Loucy (cell line): ENCODE measurements at regions not wholly inside any gene's neighbourhood (a gene's known extent, or its start where the extent isn't known, plus 50 kb on each side); places are given as distances from the start of the nearest gene placed in this dataset.
A peak's percentile ranks its signal among the peaks of the same experiment; 100 is the strongest.

ENCODE experiments used
- H2AFZ ChIP-seq: fragments of 200-600 bp; sonication (generic); 2 replicates; pipeline ENCODE4 v1.6.0; 2016; ENCODE audit warnings: antibody characterized with exemption, mild to moderate bottlenecking, low read length, moderate library complexity
- H3F3A ChIP-seq: fragments of 200-600 bp; 2 replicates; pipeline ENCODE4 v1.6.0; 2016; ENCODE audit warnings: antibody characterized with exemption, low read depth, mild to moderate bottlenecking
- H3K27me3 ChIP-seq: fragments of 200-600 bp; sonication (generic); 2 replicates; pipeline ENCODE4 v1.6.1; 2014; ENCODE audit warnings: low read length, mild to moderate bottlenecking; ENCODE audit not compliant: insufficient read depth, poor library complexity, severe bottlenecking
- H3K36me3 ChIP-seq: fragments of 200-600 bp; sonication (generic); 2 replicates; pipeline ENCODE4 v1.6.1; 2016; ENCODE audit warnings: low read length; ENCODE audit not compliant: insufficient read depth
- H3K4me1 ChIP-seq: fragments of 200-600 bp; sonication (generic); 2 replicates; pipeline ENCODE4 v1.5.1; 2014; ENCODE audit warnings: low read length, mild to moderate bottlenecking; ENCODE audit not compliant: insufficient read depth, poor library complexity, severe bottlenecking
- H3K4me2 ChIP-seq: fragments of 200-600 bp; sonication (generic); 2 replicates; pipeline ENCODE4 v1.6.0; 2014; ENCODE audit warnings: antibody characterized with exemption, low read length, low read depth, mild to moderate bottlenecking; ENCODE audit not compliant: poor library complexity, severe bottlenecking
- H3K4me3 ChIP-seq: fragments of 200-600 bp; sonication (generic); 2 replicates; pipeline ENCODE4 v1.5.1; 2014; ENCODE audit warnings: low read length, mild to moderate bottlenecking, mixed read lengths; ENCODE audit not compliant: poor library complexity, severe bottlenecking
- H3K79me2 ChIP-seq: fragments of 200-600 bp; sonication (generic); 2 replicates; pipeline ENCODE4 v1.6.1; 2014; ENCODE audit warnings: low read length; ENCODE audit not compliant: insufficient read depth
- H3K9ac ChIP-seq: fragments of 200-600 bp; sonication (generic); 2 replicates; pipeline ENCODE4 v1.6.0; 2014; ENCODE audit warnings: mild to moderate bottlenecking, low read depth, low read length, moderate library complexity; ENCODE audit not compliant: poor library complexity, severe bottlenecking
- H3K9me2 ChIP-seq: fragments of 200-600 bp; sonication (generic); replicated peaks from 2 replicates; pipeline ENCODE4 v1.6.1; 2016; ENCODE audit warnings: low read depth, low read length, mixed read lengths
- H3K9me3 ChIP-seq: fragments of 200-600 bp; sonication (generic); 2 replicates; pipeline ENCODE4 v1.6.1; 2014; ENCODE audit warnings: mild to moderate bottlenecking, antibody characterized with exemption, low read length, low read depth; ENCODE audit not compliant: insufficient read depth
- H4K20me1 ChIP-seq: fragments of 200-600 bp; sonication (generic); 2 replicates; pipeline ENCODE4 v1.6.0; 2014; ENCODE audit warnings: antibody characterized with exemption, low read length, mild to moderate bottlenecking; ENCODE audit not compliant: insufficient read depth, poor library complexity, severe bottlenecking
- EZH2phosphoT487 ChIP-seq: fragments of 200-600 bp; IDR thresholded peaks from 2 replicates; pipeline ENCODE4 v1.6.1; 2018; ENCODE audit warnings: antibody characterized with exemption, mild to moderate bottlenecking, moderate library complexity, borderline replicate concordance
- TF ChIP-seq, protein P1 (sequence below): fragments of 200-600 bp; sonication (generic); conservative IDR thresholded peaks from 2 replicates; pipeline ENCODE4 v1.5.1; 2014; ENCODE audit warnings: mild to moderate bottlenecking, antibody characterized with exemption, low read length

GRCh38 chr13:50611117-50611781 is 232.2 kb downstream of the DLEU7 start:
- no peaks in the 10 kb centered on the region for H3K9me3 ChIP-seq
- TF ChIP-seq EZH2phosphoT487 = no peak
- TF ChIP-seq, protein P1, sequence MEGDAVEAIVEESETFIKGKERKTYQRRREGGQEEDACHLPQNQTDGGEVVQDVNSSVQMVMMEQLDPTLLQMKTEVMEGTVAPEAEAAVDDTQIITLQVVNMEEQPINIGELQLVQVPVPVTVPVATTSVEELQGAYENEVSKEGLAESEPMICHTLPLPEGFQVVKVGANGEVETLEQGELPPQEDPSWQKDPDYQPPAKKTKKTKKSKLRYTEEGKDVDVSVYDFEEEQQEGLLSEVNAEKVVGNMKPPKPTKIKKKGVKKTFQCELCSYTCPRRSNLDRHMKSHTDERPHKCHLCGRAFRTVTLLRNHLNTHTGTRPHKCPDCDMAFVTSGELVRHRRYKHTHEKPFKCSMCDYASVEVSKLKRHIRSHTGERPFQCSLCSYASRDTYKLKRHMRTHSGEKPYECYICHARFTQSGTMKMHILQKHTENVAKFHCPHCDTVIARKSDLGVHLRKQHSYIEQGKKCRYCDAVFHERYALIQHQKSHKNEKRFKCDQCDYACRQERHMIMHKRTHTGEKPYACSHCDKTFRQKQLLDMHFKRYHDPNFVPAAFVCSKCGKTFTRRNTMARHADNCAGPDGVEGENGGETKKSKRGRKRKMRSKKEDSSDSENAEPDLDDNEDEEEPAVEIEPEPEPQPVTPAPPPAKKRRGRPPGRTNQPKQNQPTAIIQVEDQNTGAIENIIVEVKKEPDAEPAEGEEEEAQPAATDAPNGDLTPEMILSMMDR = no peak
- H3K4me2 ChIP-seq = peak overlapping the region; percentile 49
- H3K4me3 ChIP-seq = no peak overlapping the region
- peaks cover 3% of the 10 kb centered on the region; the same call in 1 of the 2 replicates for H3K79me2 ChIP-seq
- H2AFZ ChIP-seq = no peak overlapping the region
- no peaks in the 10 kb centered on the region for H4K20me1 ChIP-seq
- H3K27me3 ChIP-seq = no peaks in the 10 kb centered on the region
- H3F3A ChIP-seq = no peaks in the 10 kb centered on the region
- H3K9me2 ChIP-seq = no peaks in the 10 kb centered on the region
- peak overlapping the region; percentile 1 for H3K9ac ChIP-seq
- no peaks in the 10 kb centered on the region for H3K36me3 ChIP-seq
- peaks cover 48% of the 10 kb centered on the region for H3K4me1 ChIP-seq

DNA sequence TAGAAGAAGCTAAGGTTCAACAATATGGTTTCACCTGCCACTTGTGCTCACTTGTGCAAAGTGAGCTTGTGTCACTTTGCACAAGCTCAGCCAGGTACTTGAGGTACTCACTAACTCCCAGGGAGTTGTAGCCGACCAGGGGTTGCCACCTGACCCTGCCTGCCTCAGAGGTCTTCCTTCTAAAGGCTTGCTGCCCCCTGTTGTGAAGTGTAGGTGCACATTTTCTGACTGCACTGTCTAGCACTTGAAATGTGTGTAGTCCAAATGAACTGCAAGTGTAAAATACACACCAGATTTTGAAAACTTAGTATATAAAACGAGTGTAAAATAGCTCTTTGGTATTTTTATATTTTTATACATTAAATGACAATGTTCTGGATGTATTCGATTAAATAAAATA is 230.8 kb downstream of the DLEU7 start:
- H3F3A ChIP-seq = peaks cover 6% of the 10 kb centered on the region; the same call in 1 of the 2 replicates
- peaks cover 3% of the 10 kb centered on the region; the same call in 1 of the 2 replicates for H3K79me2 ChIP-seq
- H3K9me3 ChIP-seq = no peaks in the 10 kb centered on the region
- no peaks in the 10 kb centered on the region for H3K36me3 ChIP-seq
- TF ChIP-seq, protein P1 = peak; percentile 67
- TF ChIP-seq EZH2phosphoT487 = no peak
- H3K4me1 ChIP-seq = peaks cover 63% of the 10 kb centered on the region
- H3K27me3 ChIP-seq = no peaks in the 10 kb centered on the region
- H3K9me2 ChIP-seq = no peaks in the 10 kb centered on the region
- H3K4me2 ChIP-seq = no peak overlapping the region
- H2AFZ ChIP-seq = no peak overlapping the region
- H4K20me1 ChIP-seq = no peaks in the 10 kb centered on the region
- no peak overlapping the region for H3K4me3 ChIP-seq
- H3K9ac ChIP-seq = no peak overlapping the region

GRCh38 chr13:50613356-50613831 is 230.1 kb downstream of the DLEU7 start:
- H3K4me2 ChIP-seq = no peak overlapping the region
- H3F3A ChIP-seq = peaks cover 6% of the 10 kb centered on the region; the same call in 1 of the 2 replicates
- H3K9me3 ChIP-seq = no peaks in the 10 kb centered on the region
- peaks cover 70% of the 10 kb centered on the region for H3K4me1 ChIP-seq
- TF ChIP-seq, protein P1 = no peak
- TF ChIP-seq EZH2phosphoT487 = no peak
- H4K20me1 ChIP-seq = no peaks in the 10 kb centered on the region
- no peaks in the 10 kb centered on the region for H3K9me2 ChIP-seq
- no peak overlapping the region for H3K9ac ChIP-seq
- no peaks in the 10 kb centered on the region for H3K27me3 ChIP-seq
- H3K36me3 ChIP-seq = no peaks in the 10 kb centered on the region
- H2AFZ ChIP-seq = no peak overlapping the region
- no peak overlapping the region for H3K4me3 ChIP-seq
- peaks cover 3% of the 10 kb centered on the region; the same call in 1 of the 2 replicates for H3K79me2 ChIP-seq
